ENCODE measurements at regions not wholly inside any gene's neighbourhood (a gene's known extent, or its start where the extent isn't known, plus 50 kb on each side); places are given as distances from the start of the nearest gene placed in this dataset.

DNA sequence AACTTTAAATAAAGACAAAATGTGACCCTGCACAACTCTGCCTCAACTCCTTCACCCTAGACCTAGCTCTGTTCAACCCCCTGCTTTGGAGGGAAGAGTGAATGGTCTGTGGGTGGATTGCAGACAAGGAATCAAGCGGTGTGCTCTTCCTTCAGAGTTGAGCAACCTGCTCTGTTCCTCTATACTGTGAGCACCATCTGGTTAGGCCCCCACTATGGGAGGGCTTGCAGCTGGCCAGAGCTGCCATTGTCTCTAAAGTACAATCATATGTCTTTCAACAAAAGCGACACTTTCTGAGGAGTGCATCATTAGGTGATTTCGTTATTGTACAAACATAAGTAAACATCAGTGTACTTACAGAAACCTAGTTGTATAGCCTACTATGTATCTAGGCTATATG is 406.1 kb upstream of the MARCKS start:
- no peak for DNase-seq (ENCODE audit: low read depth in 2 of 2)

DNA sequence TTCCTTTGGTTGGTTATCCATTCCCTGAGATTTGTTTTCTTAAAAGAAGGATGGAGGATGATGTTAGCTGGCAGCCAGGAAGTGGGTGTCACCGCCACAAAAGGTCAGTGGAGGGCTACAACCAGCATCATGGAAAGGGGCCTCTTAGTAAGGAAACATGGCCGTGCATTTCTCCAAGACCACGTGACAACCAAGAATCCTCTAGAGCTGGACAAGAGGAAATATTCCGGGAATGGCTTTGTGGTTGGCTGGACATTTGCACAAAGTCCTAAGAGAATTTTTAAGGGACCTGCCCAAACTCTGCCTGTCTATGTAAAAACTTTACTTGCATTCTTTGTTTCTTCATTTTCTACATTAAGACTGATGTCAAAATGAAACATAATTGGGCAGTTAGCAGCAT is 399.9 kb upstream of the MARCKS start:
- DNase-seq (ENCODE audit: low read depth in 2 of 2): no peak

- DNase-seq (ENCODE audit: low read depth in 2 of 2): no peak
These were observed 399.4 kb upstream of the MARCKS start for GRCh38 chr6:113457751-113458150.

GRCh38 chr6:113458368-113459010 is 398.7 kb upstream of the MARCKS start:
- DNase-seq (ENCODE audit: low read depth in 2 of 2): no peak

- no peak for DNase-seq (ENCODE audit: low read depth in 2 of 2)
These were observed 395.8 kb upstream of the MARCKS start for GRCh38 chr6:113461153-113461932.

GRCh38 chr6:113464536-113464935 is 392.6 kb upstream of the MARCKS start:
- no peak for DNase-seq (ENCODE audit: low read depth in 2 of 2)

DNA sequence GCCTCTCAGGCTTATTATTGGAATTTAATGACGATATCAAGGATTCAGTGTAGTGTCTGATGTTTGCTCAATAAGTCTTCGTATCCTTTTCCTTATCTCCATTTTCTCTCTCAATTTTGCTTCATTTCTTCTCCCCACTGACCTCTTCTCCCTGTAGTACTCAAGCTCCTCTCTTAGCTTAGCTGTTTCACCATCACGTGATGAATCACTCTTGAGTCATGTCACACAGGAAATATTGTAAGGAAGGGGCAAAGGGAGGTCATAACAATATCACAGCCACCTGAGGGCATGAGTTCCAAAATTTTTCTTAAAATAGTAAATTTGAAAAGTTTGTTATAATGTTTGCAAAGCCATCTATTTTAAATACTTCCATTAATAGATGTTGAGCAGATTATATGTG is 392.2 kb upstream of the MARCKS start:
- no peak for DNase-seq (ENCODE audit: low read depth in 2 of 2)

GRCh38 chr6:113466526-113466925 is 390.6 kb upstream of the MARCKS start:
- no peak for DNase-seq (ENCODE audit: low read depth in 2 of 2)

GRCh38 chr6:113475392-113475791 is 381.8 kb upstream of the MARCKS start:
- no peak for DNase-seq (ENCODE audit: low read depth in 2 of 2)

- DNase-seq (ENCODE audit: low read depth in 2 of 2): no peak
These were observed 380.0 kb upstream of the MARCKS start for GRCh38 chr6:113476937-113477839.

DNA sequence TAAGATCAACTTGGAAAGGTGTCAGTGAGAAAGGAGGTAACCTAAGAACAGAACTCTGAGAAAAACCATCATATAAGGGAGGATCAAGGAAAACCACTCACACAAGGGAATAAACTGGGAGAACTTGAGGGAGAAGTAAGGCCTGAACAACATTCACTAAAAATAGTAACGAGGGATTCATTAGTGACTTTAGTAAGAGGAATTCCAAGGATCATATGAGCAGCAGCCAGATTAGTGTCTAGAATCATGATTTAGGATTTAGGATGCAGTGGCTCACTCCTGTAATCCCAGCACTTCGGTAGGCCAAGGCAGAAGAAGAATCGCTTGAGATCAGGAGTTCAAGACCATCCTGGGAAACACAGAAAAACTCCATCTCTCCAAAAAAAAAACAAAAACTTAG is 376.5 kb upstream of the MARCKS start:
- no peak for DNase-seq (ENCODE audit: low read depth in 2 of 2)

DNA sequence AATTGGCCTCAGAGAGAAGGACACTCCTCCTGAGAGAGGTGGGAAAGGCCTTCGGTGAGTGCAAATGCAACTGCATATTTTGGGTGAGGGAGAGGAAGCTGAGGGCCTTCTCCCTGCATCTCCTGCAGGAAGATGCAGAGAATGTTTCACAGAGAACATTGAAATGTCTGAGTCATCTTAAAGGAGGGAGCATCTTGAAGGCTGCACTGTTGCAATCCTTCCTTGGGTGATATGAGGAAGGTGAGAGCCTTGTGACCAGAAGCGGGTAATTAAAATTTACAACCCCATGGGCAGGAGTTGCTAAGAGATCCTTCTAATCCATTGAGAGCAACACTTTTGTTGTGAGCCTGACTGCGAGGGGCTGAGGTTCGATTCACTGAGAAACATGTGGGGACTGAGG is 375.7 kb upstream of the MARCKS start:
- DNase-seq (ENCODE audit: low read depth in 2 of 2): no peak

GRCh38 chr6:113481910-113482309 is 375.2 kb upstream of the MARCKS start:
- no peak for DNase-seq (ENCODE audit: low read depth in 2 of 2)

DNA sequence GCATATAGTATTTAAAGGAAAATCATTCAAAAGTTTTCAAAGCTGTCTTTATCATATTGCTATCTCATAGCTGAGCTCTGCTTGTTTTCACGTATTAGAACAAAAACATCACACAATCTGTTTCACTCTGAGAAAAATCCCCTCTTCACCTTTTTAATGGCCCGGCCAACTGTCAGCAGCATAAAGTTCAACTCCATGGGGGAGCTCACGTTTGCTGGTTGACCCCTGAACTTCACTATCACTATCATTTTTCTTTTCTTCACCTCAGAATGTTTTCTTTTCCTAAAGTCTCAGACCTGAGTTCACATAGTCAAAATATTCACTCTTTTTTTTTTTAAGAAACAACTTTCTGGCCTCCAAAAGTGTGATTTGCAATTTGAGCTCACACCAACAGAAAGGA is 374.4 kb upstream of the MARCKS start:
- DNase-seq (ENCODE audit: low read depth in 2 of 2): no peak

DNA sequence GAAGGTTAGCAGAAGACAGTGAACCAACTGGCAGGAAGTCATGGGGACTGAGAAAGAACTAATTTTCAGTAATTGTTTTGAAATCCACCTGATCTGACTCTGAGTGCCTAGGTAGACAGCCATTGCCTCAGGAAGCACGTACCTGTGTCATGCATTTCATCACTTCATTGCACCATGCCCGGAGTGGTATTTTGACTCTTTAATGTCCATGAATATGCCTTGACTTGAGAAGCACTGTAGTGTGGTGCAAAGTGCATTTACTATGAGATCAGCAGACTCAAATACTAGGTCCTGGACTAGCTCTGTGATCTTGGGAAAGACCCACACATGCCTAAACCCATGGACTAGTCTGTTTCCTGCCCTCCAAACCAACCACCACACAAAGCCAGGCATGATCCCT is 370.9 kb upstream of the MARCKS start:
- no peak for DNase-seq (ENCODE audit: low read depth in 2 of 2)

GRCh38 chr6:113487489-113488058 is 369.6 kb upstream of the MARCKS start:
- no peak for DNase-seq (ENCODE audit: low read depth in 2 of 2)

- DNase-seq (ENCODE audit: low read depth in 2 of 2): no peak
These were observed 369.1 kb upstream of the MARCKS start for GRCh38 chr6:113488061-113488460.

DNA sequence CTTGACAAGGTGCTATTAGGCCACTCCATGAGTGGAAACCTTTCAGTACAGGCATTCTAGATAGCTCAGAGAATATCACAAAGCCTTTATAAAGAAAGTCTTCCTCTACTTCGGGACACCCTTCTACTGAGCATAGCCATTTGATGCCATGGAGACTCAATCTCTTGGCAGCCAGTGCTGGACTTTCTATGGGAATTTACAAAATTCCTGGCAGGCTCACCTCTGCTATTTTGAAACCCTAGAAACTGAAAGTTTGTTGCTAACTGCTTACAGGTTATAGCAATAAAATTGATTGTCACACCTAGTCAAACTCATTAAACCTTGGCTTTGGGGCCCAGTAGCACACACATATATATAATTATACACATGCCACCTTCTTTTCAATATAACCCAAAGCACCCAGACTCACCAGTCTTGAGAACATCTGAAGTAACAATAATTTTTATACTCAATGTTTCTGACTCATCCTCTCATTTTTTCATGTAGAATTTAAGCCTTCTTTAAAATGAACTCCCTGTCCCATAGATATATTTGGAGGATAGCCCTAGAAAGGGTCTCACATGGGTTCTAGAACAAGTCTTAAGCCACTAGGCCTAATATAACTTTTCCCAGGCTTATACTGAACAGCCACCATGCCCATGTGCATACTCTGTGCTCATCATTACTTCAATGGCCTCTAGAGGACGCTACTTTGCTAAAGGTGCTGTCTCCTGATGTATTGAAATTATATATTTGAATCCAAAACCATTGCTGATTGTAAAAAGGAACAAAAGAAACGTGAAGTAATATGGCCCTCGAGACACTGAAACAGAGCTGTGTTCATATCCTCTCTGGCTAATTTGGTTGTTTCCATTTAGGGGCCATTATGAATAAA is 368.1 kb upstream of the MARCKS start:
- DNase-seq (ENCODE audit: low read depth in 2 of 2): no peak

DNA sequence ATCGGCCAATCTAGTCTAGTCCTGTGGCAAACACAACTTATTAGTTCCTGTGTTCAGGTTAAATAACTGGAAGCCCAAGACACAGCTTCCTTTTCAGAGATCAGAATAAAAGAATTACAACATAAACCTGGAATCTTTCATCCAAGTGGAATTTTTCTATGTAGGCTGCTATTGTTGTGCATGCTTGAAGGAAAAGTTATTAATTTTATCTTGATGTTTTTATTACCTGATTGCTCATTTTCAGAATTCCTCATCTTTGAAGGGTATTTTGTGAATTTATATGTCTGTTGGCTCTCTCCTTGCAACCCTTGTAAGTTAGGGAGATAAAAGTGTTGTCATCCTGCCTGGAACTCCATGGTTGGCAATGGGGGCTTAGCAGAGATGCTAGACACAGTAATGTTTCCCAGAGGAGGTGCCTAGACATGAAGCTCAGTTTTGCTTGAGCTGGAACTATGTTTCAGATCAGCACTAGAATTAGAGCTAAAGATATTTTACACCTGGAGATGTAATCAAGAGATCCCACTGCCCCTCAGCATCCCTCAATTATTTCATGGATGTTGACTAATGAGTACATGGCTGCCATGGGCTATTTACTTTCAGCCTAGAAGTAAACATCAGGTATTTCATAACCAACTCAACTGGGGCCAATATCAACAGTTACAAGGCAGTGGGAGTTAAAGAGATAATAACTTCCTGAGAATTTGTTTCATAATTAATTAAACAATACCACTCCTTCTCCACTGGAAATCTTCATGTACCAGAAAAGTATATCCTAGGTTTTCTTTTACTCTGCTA is 367.0 kb upstream of the MARCKS start:
- DNase-seq (ENCODE audit: low read depth in 2 of 2): no peak

GRCh38 chr6:113491376-113491775 is 365.8 kb upstream of the MARCKS start:
- no peak for DNase-seq (ENCODE audit: low read depth in 2 of 2)

All from activated CD4-positive, alpha-beta T cell treated with anti-CD3 and anti-CD28 coated beads for 24 hours (primary cell).